ENCODE measurements at regions not wholly inside any gene's neighbourhood (a gene's known extent, or its start where the extent isn't known, plus 50 kb on each side); places are given as distances from the start of the nearest gene placed in this dataset.
"Not testable (repeated sequence)": the region's sequence is repeated elsewhere in the genome, so short reads cannot be mapped to it uniquely, and the experiment has no call there.

GRCh38 chr15:96645796-96646195 lies 315.3 kb downstream of the NR2F2 start:
- Histone ChIP-seq H3K9me2 (replicated peaks; ENCODE audit: insufficient read depth, low read length) (no peaks in the 10 kb centered on the region), H3F3A (ENCODE audit: insufficient read depth, low read length) (no peaks in the 10 kb centered on the region), H3K27me3 (replicated peaks; ENCODE audit: insufficient read depth, low read length) (no peaks in the 10 kb centered on the region), H3K27ac (ENCODE audit: low read length) (no peak overlapping the region), H4K20me1 (ENCODE audit: insufficient read depth, low read length) (no peaks in the 10 kb centered on the region), H2AFZ (ENCODE audit: low read length) (no peak overlapping the region), H3K79me2 (ENCODE audit: low read length) (no peaks in the 10 kb centered on the region), H3K4me1 (ENCODE audit: low read length) (no peaks in the 10 kb centered on the region), H3K4me3 (ENCODE audit: low read length) (no peak overlapping the region), H3K36me3 (replicated peaks; ENCODE audit: insufficient read depth, low read length) (no peaks in the 10 kb centered on the region), H3K9me3 (replicated peaks; ENCODE audit: insufficient read depth, low read length) (no peaks in the 10 kb centered on the region), H3K9ac (ENCODE audit: low read length) (no peak overlapping the region), H3K4me2 (ENCODE audit: low read depth, low read length) (no peak overlapping the region)
- no peak for DNase-seq
- TF ChIP-seq EZH2phosphoT487 (IDR thresholded peaks at IDR 0.05; ENCODE audit: low read length) (no peak), EZH2 (optimal IDR thresholded peaks at IDR 0.05; ENCODE audit: low read depth, low read length) (no peak), CTCF (IDR thresholded peaks at IDR 0.05; ENCODE audit: low read length) (no peak)

GRCh38 chr15:96648866-96649265 lies 318.4 kb downstream of the NR2F2 start:
- Histone ChIP-seq H3K9ac (ENCODE audit: low read length) (no peak overlapping the region), H4K20me1 (ENCODE audit: insufficient read depth, low read length) (no peaks in the 10 kb centered on the region), H3K9me3 (replicated peaks; ENCODE audit: insufficient read depth, low read length) (no peaks in the 10 kb centered on the region), H3F3A (ENCODE audit: insufficient read depth, low read length) (no peaks in the 10 kb centered on the region), H3K79me2 (ENCODE audit: low read length) (no peaks in the 10 kb centered on the region), H3K4me3 (ENCODE audit: low read length) (no peak overlapping the region), H3K36me3 (replicated peaks; ENCODE audit: insufficient read depth, low read length) (no peaks in the 10 kb centered on the region), H2AFZ (ENCODE audit: low read length) (no peak overlapping the region), H3K27ac (ENCODE audit: low read length) (no peak overlapping the region), H3K4me2 (ENCODE audit: low read depth, low read length) (no peak overlapping the region), H3K4me1 (ENCODE audit: low read length) (no peaks in the 10 kb centered on the region), H3K27me3 (replicated peaks; ENCODE audit: insufficient read depth, low read length) (no peaks in the 10 kb centered on the region), H3K9me2 (replicated peaks; ENCODE audit: insufficient read depth, low read length) (no peaks in the 10 kb centered on the region)
- no peak for TF ChIP-seq EZH2phosphoT487 (IDR thresholded peaks at IDR 0.05; ENCODE audit: low read length)
- TF ChIP-seq EZH2 (optimal IDR thresholded peaks at IDR 0.05; ENCODE audit: low read depth, low read length) = no peak
- TF ChIP-seq CTCF (IDR thresholded peaks at IDR 0.05; ENCODE audit: low read length) = no peak
- DNase-seq = no peak

- Histone ChIP-seq H3K79me2 (ENCODE audit: low read length) (no peaks in the 10 kb centered on the region), H3K27ac (ENCODE audit: low read length) (no peak overlapping the region)
- no peak for TF ChIP-seq EZH2phosphoT487 (IDR thresholded peaks at IDR 0.05; ENCODE audit: low read length)
- no peak for TF ChIP-seq CTCF (IDR thresholded peaks at IDR 0.05; ENCODE audit: low read length)
- TF ChIP-seq EZH2 (optimal IDR thresholded peaks at IDR 0.05; ENCODE audit: low read depth, low read length) = no peak
Observed at GRCh38 chr15:96657096-96657495, 326.6 kb downstream of the NR2F2 start.

GRCh38 chr15:96666979-96667378 lies 336.5 kb downstream of the NR2F2 start:
- H3K4me3 ChIP-seq (ENCODE audit: low read length); H3K4me1 ChIP-seq (ENCODE audit: low read length); H3K27me3 ChIP-seq (replicated peaks; ENCODE audit: insufficient read depth, low read length); H3K9ac ChIP-seq (ENCODE audit: low read length); H4K20me1 ChIP-seq (ENCODE audit: insufficient read depth, low read length); H3K9me3 ChIP-seq (replicated peaks; ENCODE audit: insufficient read depth, low read length); H3K4me2 ChIP-seq (ENCODE audit: low read depth, low read length); H3K9me2 ChIP-seq (replicated peaks; ENCODE audit: insufficient read depth, low read length); H3F3A ChIP-seq (ENCODE audit: insufficient read depth, low read length); H3K79me2 ChIP-seq (ENCODE audit: low read length); H2AFZ ChIP-seq (ENCODE audit: low read length); H3K27ac ChIP-seq (ENCODE audit: low read length); H3K36me3 ChIP-seq (replicated peaks; ENCODE audit: insufficient read depth, low read length); DNase-seq: not testable (repeated sequence)

More at GRCh38 chr15:96657096-96657495, 326.6 kb downstream of the NR2F2 start:
- Histone ChIP-seq H3K36me3 (replicated peaks; ENCODE audit: insufficient read depth, low read length) (no peaks in the 10 kb centered on the region), H3K9ac (ENCODE audit: low read length) (no peak overlapping the region), H3K9me2 (replicated peaks; ENCODE audit: insufficient read depth, low read length) (no peaks in the 10 kb centered on the region), H3F3A (ENCODE audit: insufficient read depth, low read length) (no peaks in the 10 kb centered on the region), H3K9me3 (replicated peaks; ENCODE audit: insufficient read depth, low read length) (no peaks in the 10 kb centered on the region), H3K4me2 (ENCODE audit: low read depth, low read length) (no peak overlapping the region), H3K4me1 (ENCODE audit: low read length) (no peaks in the 10 kb centered on the region), H4K20me1 (ENCODE audit: insufficient read depth, low read length) (no peaks in the 10 kb centered on the region), H3K27me3 (replicated peaks; ENCODE audit: insufficient read depth, low read length) (no peaks in the 10 kb centered on the region), H3K4me3 (ENCODE audit: low read length) (no peak overlapping the region), H2AFZ (ENCODE audit: low read length) (no peak overlapping the region)
- DNase-seq = no peak

Data from MM.1S (cell line).